SK-N-SH treated with all-trans-retinoic acid at 6 μM for 48 hours (cell line): ENCODE measurements at regions not wholly inside any gene's neighbourhood (a gene's known extent, or its start where the extent isn't known, plus 50 kb on each side); places are given as distances from the start of the nearest gene placed in this dataset.

Experiments used
- ATAC-seq: fragments of 200-7000 bp; cut with Tn5 transposase; 3 replicates; pipeline ENCODE4 v1.9.1; 2020; ENCODE audit warnings: mild to moderate bottlenecking, moderate library complexity
- ARNTL ChIP-seq: fragments of 450-650 bp; formaldehyde crosslinking; IDR thresholded peaks from 2 replicates; pipeline ENCODE4 v1.5.0; 2020; ENCODE audit warnings: low read depth, mild to moderate bottlenecking, moderate library complexity, borderline replicate concordance
- BACH2 ChIP-seq: fragments of 250-450 bp; sonication (Bioruptor Pico); IDR thresholded peaks from 2 replicates; pipeline ENCODE4 v1.9.0; 2021; ENCODE audit warnings: mild to moderate bottlenecking, borderline replicate concordance
- CSDC2 ChIP-seq: fragments of 250-450 bp; sonication (Bioruptor Pico); IDR thresholded peaks from 2 replicates; pipeline ENCODE4 v1.5.0; 2020; ENCODE audit warnings: mild to moderate bottlenecking, moderate library complexity
- GLIS3 ChIP-seq: fragments of 250-450 bp; sonication (Bioruptor Pico); IDR thresholded peaks from 2 replicates; pipeline ENCODE4 v1.5.0; 2020; ENCODE audit warnings: mild to moderate bottlenecking, moderate library complexity
- ISL1 ChIP-seq: fragments of 250-450 bp; sonication (Bioruptor Pico); IDR thresholded peaks from 2 replicates; pipeline ENCODE4 v2.1.2; 2022; ENCODE audit warnings: mild to moderate bottlenecking, moderate library complexity
- OSR1 ChIP-seq: fragments of 250-450 bp; sonication (Bioruptor Pico); IDR thresholded peaks from 2 replicates; pipeline ENCODE4 v1.8.0; 2022; ENCODE audit warnings: moderate library complexity, mild to moderate bottlenecking, inconsistent platforms
- POU6F1 ChIP-seq: fragments of 250-450 bp; sonication (Bioruptor Pico); IDR thresholded peaks from 2 replicates; pipeline ENCODE4 v1.8.0; 2021; ENCODE audit warnings: low read depth, mild to moderate bottlenecking, moderate library complexity, borderline replicate concordance
- PPARA ChIP-seq: fragments of 250-450 bp; sonication (Bioruptor Pico); IDR thresholded peaks from 2 replicates; pipeline ENCODE4 v1.5.0; 2020; ENCODE audit warnings: mild to moderate bottlenecking, borderline replicate concordance
- RARB ChIP-seq: fragments of 250-450 bp; sonication (Bioruptor Pico); IDR thresholded peaks from 2 replicates; pipeline ENCODE4 v1.8.0; 2021; ENCODE audit warnings: mild to moderate bottlenecking, moderate library complexity
- SNAI2 ChIP-seq: fragments of 250-450 bp; sonication (Bioruptor Pico); IDR thresholded peaks from 2 replicates; pipeline ENCODE4 v1.5.0; 2020; ENCODE audit warnings: mild to moderate bottlenecking, moderate library complexity
- TCF4 ChIP-seq: fragments of 250-450 bp; sonication (Bioruptor Pico); IDR thresholded peaks from 2 replicates; pipeline ENCODE4 v1.8.0; 2021; ENCODE audit warnings: mild to moderate bottlenecking, moderate library complexity, borderline replicate concordance
- TOX ChIP-seq: fragments of 250-450 bp; sonication (Bioruptor Pico); IDR thresholded peaks from 2 replicates; pipeline ENCODE4 v1.8.0; 2021; ENCODE audit warnings: mild to moderate bottlenecking, moderate library complexity, borderline replicate concordance
- ZC3H10 ChIP-seq: fragments of 250-450 bp; sonication (Bioruptor Pico); IDR thresholded peaks from 2 replicates; pipeline ENCODE4 v1.5.1; 2021; ENCODE audit warnings: mild to moderate bottlenecking, moderate library complexity
- ZFP3 ChIP-seq: fragments of 250-450 bp; sonication (Bioruptor Pico); IDR thresholded peaks from 2 replicates; pipeline ENCODE4 v1.5.0; 2020; ENCODE audit warnings: mild to moderate bottlenecking, moderate library complexity
- ZNF565 ChIP-seq: fragments of 450-650 bp; formaldehyde crosslinking; conservative IDR thresholded peaks from 2 replicates; pipeline ENCODE4 v1.5.0; 2020; ENCODE audit warnings: low read depth, mild to moderate bottlenecking, moderate library complexity
- ZNF8 ChIP-seq: fragments of 450-650 bp; formaldehyde crosslinking; IDR thresholded peaks from 2 replicates; pipeline ENCODE4 v1.5.0; 2020; ENCODE audit warnings: mild to moderate bottlenecking, moderate library complexity
- TF ChIP-seq, protein P1 (sequence below): fragments of 250-450 bp; sonication (Bioruptor Pico); IDR thresholded peaks from 2 replicates; pipeline ENCODE4 v1.5.0; 2020; ENCODE audit warnings: mild to moderate bottlenecking, moderate library complexity
- TF ChIP-seq, protein P2 (sequence below): fragments of 250-450 bp; sonication (Bioruptor Pico); IDR thresholded peaks from 2 replicates; pipeline ENCODE4 v1.5.1; 2020; ENCODE audit warnings: low read depth, mild to moderate bottlenecking, moderate library complexity

- TF ChIP-seq ARNTL (no peak), PPARA (CRISPR knock-in tag) (no peak), ZNF565 (CRISPR knock-in tag) (no peak), ZNF8 (no peak), RARB (CRISPR knock-in tag) (no peak), ZFP3 (CRISPR knock-in tag) (no peak), TOX (CRISPR knock-in tag) (no peak), POU6F1 (no peak), OSR1 (CRISPR knock-in tag) (no peak), CSDC2 (CRISPR knock-in tag) (no peak), SNAI2 (CRISPR knock-in tag) (no peak)
- TF ChIP-seq, protein P1, sequence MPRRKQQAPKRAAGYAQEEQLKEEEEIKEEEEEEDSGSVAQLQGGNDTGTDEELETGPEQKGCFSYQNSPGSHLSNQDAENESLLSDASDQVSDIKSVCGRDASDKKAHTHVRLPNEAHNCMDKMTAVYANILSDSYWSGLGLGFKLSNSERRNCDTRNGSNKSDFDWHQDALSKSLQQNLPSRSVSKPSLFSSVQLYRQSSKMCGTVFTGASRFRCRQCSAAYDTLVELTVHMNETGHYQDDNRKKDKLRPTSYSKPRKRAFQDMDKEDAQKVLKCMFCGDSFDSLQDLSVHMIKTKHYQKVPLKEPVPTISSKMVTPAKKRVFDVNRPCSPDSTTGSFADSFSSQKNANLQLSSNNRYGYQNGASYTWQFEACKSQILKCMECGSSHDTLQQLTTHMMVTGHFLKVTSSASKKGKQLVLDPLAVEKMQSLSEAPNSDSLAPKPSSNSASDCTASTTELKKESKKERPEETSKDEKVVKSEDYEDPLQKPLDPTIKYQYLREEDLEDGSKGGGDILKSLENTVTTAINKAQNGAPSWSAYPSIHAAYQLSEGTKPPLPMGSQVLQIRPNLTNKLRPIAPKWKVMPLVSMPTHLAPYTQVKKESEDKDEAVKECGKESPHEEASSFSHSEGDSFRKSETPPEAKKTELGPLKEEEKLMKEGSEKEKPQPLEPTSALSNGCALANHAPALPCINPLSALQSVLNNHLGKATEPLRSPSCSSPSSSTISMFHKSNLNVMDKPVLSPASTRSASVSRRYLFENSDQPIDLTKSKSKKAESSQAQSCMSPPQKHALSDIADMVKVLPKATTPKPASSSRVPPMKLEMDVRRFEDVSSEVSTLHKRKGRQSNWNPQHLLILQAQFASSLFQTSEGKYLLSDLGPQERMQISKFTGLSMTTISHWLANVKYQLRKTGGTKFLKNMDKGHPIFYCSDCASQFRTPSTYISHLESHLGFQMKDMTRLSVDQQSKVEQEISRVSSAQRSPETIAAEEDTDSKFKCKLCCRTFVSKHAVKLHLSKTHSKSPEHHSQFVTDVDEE (CRISPR knock-in tag): no peak
- no peak for ATAC-seq
Measured at GRCh38 chr9:11340654-11341053, 727.9 kb upstream of the PTPRD start.

DNA sequence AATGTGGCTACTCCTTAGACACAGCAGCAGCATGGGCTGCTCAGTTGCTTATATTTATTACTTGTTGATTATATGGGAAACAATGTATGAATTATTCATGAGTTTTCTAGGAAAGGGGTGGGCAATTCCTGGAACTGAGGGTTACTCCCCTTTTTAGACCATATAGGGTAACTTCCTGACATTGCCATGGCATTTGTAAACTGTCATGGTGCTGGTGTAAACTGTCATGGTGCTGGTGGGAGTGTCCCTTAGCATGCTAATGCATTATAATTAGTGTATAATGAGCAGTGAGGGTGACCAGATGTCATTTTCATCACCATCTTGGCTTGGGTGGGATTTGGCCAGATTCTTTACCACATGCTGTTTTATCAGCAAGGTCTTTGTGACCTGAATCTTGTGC, 734.6 kb upstream of the PTPRD start:
- no peak for ATAC-seq
- no peak for TF ChIP-seq PPARA (CRISPR knock-in tag)
- TF ChIP-seq TOX (CRISPR knock-in tag): no peak
- TF ChIP-seq ARNTL: no peak
- no peak for TF ChIP-seq ZNF565 (CRISPR knock-in tag)
- TF ChIP-seq RARB (CRISPR knock-in tag): no peak
- no peak for TF ChIP-seq ISL1
- TF ChIP-seq GLIS3: no peak
- TF ChIP-seq CSDC2 (CRISPR knock-in tag): no peak
- TF ChIP-seq, protein P2, sequence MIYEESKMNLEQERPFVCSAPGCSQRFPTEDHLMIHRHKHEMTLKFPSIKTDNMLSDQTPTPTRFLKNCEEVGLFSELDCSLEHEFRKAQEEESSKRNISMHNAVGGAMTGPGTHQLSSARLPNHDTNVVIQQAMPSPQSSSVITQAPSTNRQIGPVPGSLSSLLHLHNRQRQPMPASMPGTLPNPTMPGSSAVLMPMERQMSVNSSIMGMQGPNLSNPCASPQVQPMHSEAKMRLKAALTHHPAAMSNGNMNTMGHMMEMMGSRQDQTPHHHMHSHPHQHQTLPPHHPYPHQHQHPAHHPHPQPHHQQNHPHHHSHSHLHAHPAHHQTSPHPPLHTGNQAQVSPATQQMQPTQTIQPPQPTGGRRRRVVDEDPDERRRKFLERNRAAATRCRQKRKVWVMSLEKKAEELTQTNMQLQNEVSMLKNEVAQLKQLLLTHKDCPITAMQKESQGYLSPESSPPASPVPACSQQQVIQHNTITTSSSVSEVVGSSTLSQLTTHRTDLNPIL: no peak

DNA sequence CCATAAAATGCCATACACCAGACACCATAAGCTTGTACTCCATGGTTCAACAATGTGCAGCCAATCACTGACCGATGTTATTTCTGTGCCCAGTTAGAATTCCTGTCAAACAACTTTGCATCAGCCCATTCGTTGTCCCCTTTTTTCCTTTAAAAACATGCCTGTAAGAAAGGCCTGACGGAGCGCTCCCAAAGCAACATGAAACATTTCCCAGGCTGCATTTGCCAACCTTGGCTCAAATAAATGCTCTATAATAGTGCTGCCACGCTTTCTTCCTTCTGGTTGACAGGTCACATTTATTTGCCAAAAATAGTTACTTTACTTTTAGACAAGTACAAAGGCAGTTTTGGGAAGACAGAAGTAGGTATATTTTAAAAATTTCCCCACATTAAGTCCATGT, 735.6 kb upstream of the PTPRD start:
- no peak for TF ChIP-seq CSDC2 (CRISPR knock-in tag)
- TF ChIP-seq SNAI2 (CRISPR knock-in tag): no peak
- TF ChIP-seq BACH2 (CRISPR knock-in tag): no peak
- no peak for TF ChIP-seq ISL1
- no peak for TF ChIP-seq GLIS3
- no peak for TF ChIP-seq ZC3H10 (CRISPR knock-in tag)
- no peak for TF ChIP-seq ZNF565 (CRISPR knock-in tag)
- TF ChIP-seq TOX (CRISPR knock-in tag): no peak
- TF ChIP-seq, protein P1 (CRISPR knock-in tag): no peak
- TF ChIP-seq RARB (CRISPR knock-in tag): no peak
- no peak for TF ChIP-seq POU6F1
- TF ChIP-seq, protein P2: no peak
- TF ChIP-seq TCF4 (CRISPR knock-in tag): no peak
- no peak for ATAC-seq
